A549 (cell line): ENCODE measurements at regions not wholly inside any gene's neighbourhood (a gene's known extent, or its start where the extent isn't known, plus 50 kb on each side); places are given as distances from the start of the nearest gene placed in this dataset.

Experiments
- BHLHE40 ChIP-seq: IDR thresholded peaks from 2 replicates; pipeline ENCODE4 v1.6.1; 2012; ENCODE audit warnings: low read depth, low read length, inconsistent platforms
- CHD4 ChIP-seq: fragments of 200-600 bp; sonication (generic); IDR thresholded peaks from 2 replicates; pipeline ENCODE4 v1.6.1; 2016; ENCODE audit warnings: antibody characterized with exemption, mild to moderate bottlenecking, borderline replicate concordance
- EHMT2 ChIP-seq: fragments of 200-600 bp; sonication (generic); IDR thresholded peaks from 2 replicates; pipeline ENCODE4 v1.6.1; 2016; ENCODE audit warnings: antibody characterized with exemption, low read depth, mild to moderate bottlenecking, moderate library complexity
- JUNB ChIP-seq: fragments of >200 bp; sonication (Bioruptor Twin); formaldehyde crosslinking; IDR thresholded peaks from 2 replicates; pipeline ENCODE4 v1.6.1; 2016
- KDM1A ChIP-seq: fragments of 200-600 bp; sonication (generic); IDR thresholded peaks from 2 replicates; pipeline ENCODE4 v1.6.1; 2016; ENCODE audit warnings: low read depth, mild to moderate bottlenecking
- NPAS2 ChIP-seq: fragments of 250-450 bp; sonication (Bioruptor Pico); IDR thresholded peaks from 2 replicates; pipeline ENCODE4 v1.8.0; 2022; ENCODE audit warnings: mild to moderate bottlenecking, moderate library complexity, borderline replicate concordance
- POLR2A ChIP-seq: IDR thresholded peaks from 2 replicates; pipeline ENCODE4 v1.6.1; 2012; ENCODE audit warnings: mild to moderate bottlenecking, low read length
- RAD21 ChIP-seq, 2 experiments: fragments of >200 bp in 1 of 2; sonication (Bioruptor Twin) in 1 of 2; formaldehyde crosslinking in 1 of 2; IDR thresholded peaks in 1 of 2; conservative IDR thresholded peaks in 1 of 2; 2 replicates in 1 of 2; 3 replicates in 1 of 2; pipeline ENCODE4 v1.6.1; 2012 to 2018; ENCODE audit warnings: inconsistent platforms in 1 of 2
- ZFP36 ChIP-seq: fragments of 450-650 bp; IDR thresholded peaks from 2 replicates; pipeline ENCODE4 v1.6.1; 2014; ENCODE audit warnings: borderline replicate concordance; ENCODE audit not compliant: partially characterized antibody
- TF ChIP-seq, protein P1 (sequence below): fragments of 200-600 bp; sonication (generic); IDR thresholded peaks from 2 replicates; pipeline ENCODE4 v1.6.1; 2016; ENCODE audit warnings: antibody characterized with exemption, mild to moderate bottlenecking, moderate library complexity
- TF ChIP-seq, protein P2 (sequence below): fragments of >200 bp; sonication (Bioruptor Twin); formaldehyde crosslinking; IDR thresholded peaks from 3 replicates; pipeline ENCODE4 v1.5.1; 2016
- TF ChIP-seq, protein P3 (sequence below): IDR thresholded peaks from 2 replicates; pipeline ENCODE4 v1.6.1; 2012

DNA sequence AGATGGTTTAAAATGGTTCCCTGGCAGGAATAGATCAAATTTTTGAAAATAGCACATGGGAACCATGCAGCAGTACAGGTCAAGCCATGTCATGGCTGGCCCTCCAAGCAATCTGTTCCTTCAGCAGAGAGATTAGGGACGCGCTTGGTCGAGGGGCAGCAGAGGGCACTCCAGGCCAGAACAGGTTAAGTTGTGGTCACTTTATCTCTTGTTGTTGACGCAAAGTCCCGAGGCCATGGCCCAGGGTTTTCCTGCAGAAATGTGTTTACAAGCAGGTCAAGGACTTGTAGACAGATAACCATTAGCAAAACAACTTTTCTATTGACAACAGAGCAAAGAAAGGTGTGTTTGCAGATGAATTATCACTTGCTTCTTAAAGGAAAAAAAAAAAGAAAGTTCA lies 570.0 kb upstream of the NR2F2 start:
- TF ChIP-seq, protein P1, sequence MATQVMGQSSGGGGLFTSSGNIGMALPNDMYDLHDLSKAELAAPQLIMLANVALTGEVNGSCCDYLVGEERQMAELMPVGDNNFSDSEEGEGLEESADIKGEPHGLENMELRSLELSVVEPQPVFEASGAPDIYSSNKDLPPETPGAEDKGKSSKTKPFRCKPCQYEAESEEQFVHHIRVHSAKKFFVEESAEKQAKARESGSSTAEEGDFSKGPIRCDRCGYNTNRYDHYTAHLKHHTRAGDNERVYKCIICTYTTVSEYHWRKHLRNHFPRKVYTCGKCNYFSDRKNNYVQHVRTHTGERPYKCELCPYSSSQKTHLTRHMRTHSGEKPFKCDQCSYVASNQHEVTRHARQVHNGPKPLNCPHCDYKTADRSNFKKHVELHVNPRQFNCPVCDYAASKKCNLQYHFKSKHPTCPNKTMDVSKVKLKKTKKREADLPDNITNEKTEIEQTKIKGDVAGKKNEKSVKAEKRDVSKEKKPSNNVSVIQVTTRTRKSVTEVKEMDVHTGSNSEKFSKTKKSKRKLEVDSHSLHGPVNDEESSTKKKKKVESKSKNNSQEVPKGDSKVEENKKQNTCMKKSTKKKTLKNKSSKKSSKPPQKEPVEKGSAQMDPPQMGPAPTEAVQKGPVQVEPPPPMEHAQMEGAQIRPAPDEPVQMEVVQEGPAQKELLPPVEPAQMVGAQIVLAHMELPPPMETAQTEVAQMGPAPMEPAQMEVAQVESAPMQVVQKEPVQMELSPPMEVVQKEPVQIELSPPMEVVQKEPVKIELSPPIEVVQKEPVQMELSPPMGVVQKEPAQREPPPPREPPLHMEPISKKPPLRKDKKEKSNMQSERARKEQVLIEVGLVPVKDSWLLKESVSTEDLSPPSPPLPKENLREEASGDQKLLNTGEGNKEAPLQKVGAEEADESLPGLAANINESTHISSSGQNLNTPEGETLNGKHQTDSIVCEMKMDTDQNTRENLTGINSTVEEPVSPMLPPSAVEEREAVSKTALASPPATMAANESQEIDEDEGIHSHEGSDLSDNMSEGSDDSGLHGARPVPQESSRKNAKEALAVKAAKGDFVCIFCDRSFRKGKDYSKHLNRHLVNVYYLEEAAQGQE = no peak
- TF ChIP-seq POLR2A = no peak
- TF ChIP-seq, protein P2, sequence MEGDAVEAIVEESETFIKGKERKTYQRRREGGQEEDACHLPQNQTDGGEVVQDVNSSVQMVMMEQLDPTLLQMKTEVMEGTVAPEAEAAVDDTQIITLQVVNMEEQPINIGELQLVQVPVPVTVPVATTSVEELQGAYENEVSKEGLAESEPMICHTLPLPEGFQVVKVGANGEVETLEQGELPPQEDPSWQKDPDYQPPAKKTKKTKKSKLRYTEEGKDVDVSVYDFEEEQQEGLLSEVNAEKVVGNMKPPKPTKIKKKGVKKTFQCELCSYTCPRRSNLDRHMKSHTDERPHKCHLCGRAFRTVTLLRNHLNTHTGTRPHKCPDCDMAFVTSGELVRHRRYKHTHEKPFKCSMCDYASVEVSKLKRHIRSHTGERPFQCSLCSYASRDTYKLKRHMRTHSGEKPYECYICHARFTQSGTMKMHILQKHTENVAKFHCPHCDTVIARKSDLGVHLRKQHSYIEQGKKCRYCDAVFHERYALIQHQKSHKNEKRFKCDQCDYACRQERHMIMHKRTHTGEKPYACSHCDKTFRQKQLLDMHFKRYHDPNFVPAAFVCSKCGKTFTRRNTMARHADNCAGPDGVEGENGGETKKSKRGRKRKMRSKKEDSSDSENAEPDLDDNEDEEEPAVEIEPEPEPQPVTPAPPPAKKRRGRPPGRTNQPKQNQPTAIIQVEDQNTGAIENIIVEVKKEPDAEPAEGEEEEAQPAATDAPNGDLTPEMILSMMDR = peak; percentile 42
- no peak for TF ChIP-seq KDM1A
- TF ChIP-seq, protein P3, sequence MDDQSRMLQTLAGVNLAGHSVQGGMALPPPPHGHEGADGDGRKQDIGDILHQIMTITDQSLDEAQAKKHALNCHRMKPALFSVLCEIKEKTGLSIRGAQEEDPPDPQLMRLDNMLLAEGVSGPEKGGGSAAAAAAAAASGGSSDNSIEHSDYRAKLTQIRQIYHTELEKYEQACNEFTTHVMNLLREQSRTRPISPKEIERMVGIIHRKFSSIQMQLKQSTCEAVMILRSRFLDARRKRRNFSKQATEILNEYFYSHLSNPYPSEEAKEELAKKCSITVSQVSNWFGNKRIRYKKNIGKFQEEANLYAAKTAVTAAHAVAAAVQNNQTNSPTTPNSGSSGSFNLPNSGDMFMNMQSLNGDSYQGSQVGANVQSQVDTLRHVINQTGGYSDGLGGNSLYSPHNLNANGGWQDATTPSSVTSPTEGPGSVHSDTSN = no peak
- TF ChIP-seq RAD21 (conservative IDR thresholded peaks at IDR 0.05 in 1 of 2, IDR thresholded peaks at IDR 0.05 in 1 of 2) = peak; percentile 65 to 78; a peak in 4 of 5 replicates
- TF ChIP-seq ZFP36 = no peak
- TF ChIP-seq BHLHE40 = no peak
- TF ChIP-seq EHMT2 = no peak
- no peak for TF ChIP-seq NPAS2
- no peak for TF ChIP-seq JUNB
- TF ChIP-seq CHD4 = no peak
